Vagina (tissue), 2 donors: ENCODE measurements at regions not wholly inside any gene's neighbourhood (a gene's known extent, or its start where the extent isn't known, plus 50 kb on each side); places are given as distances from the start of the nearest gene placed in this dataset.
"Not testable (repeated sequence)": the region's sequence is repeated elsewhere in the genome, so short reads cannot be mapped to it uniquely, and the experiment has no call there.

ENCODE experiments used
- CTCF ChIP-seq, 3 experiments: fragments of 450-650 bp in 2 of 3; fragments of 200-600 bp in 1 of 3; sonication (generic) in 1 of 3; IDR thresholded peaks; one replicate each; pipeline ENCODE4 v1.5.1; 2017 to 2019; ENCODE audit warnings: antibody characterized with exemption in 3 of 3, mild to moderate bottlenecking in 2 of 3, moderate library complexity in 2 of 3
- POLR2A ChIP-seq, 2 donors: fragments of 450-650 bp; IDR thresholded peaks; one replicate each; pipeline ENCODE4 v1.6.1; 2017; ENCODE audit warnings: antibody characterized with exemption in 2 of 2, mild to moderate bottlenecking in 2 of 2, moderate library complexity in 2 of 2

- TF ChIP-seq CTCF, POLR2A (IDR thresholded peaks at IDR 0.05): not testable (repeated sequence)
These were observed 585.7 kb downstream of the NSUN3 start for GRCh38 chr3:94648270-94649180.
